DOHH2 (cell line): ENCODE measurements at regions not wholly inside any gene's neighbourhood (a gene's known extent, or its start where the extent isn't known, plus 50 kb on each side); places are given as distances from the start of the nearest gene placed in this dataset.

Experiments
- H3F3A ChIP-seq: fragments of 200-600 bp; sonication (generic), shearing (Covaris generic); 2 replicates; pipeline ENCODE4 v1.6.0; 2016; ENCODE audit warnings: antibody characterized with exemption, mild to moderate bottlenecking; ENCODE audit not compliant: control insufficient read depth, insufficient read depth
- H3K27ac ChIP-seq: fragments of 200-600 bp; sonication (generic); 2 replicates; pipeline ENCODE4 v1.5.1; 2014; ENCODE audit warnings: low read depth, mild to moderate bottlenecking, low read length, moderate library complexity
- H3K27me3 ChIP-seq: fragments of 200-600 bp; sonication (generic); 2 replicates; pipeline ENCODE4 v1.6.1; 2014; ENCODE audit warnings: mild to moderate bottlenecking, low read length, mixed read lengths; ENCODE audit not compliant: control insufficient read depth
- H3K36me3 ChIP-seq: fragments of 200-600 bp; sonication (generic); 2 replicates; pipeline ENCODE4 v1.6.1; 2014; ENCODE audit warnings: mild to moderate bottlenecking, low read length, moderate library complexity, mixed read lengths; ENCODE audit not compliant: control insufficient read depth
- H3K4me1 ChIP-seq: fragments of 200-600 bp; sonication (generic); 2 replicates; pipeline ENCODE4 v1.6.1; 2014; ENCODE audit warnings: mild to moderate bottlenecking, low read length, mixed read lengths; ENCODE audit not compliant: control insufficient read depth
- H3K4me2 ChIP-seq: fragments of 200-600 bp; sonication (generic); 2 replicates; pipeline ENCODE4 v1.6.0; 2014; ENCODE audit warnings: mild to moderate bottlenecking, low read length, moderate library complexity
- H3K4me3 ChIP-seq: fragments of 200-600 bp; sonication (generic); 2 replicates; pipeline ENCODE4 v1.5.1; 2014; ENCODE audit warnings: mild to moderate bottlenecking, low read length, mixed read lengths
- H3K79me2 ChIP-seq: fragments of 200-600 bp; sonication (generic); 2 replicates; pipeline ENCODE4 v1.6.1; 2014; ENCODE audit warnings: mild to moderate bottlenecking, low read length, mixed read lengths; ENCODE audit not compliant: control insufficient read depth
- H3K9me2 ChIP-seq: fragments of 200-600 bp; sonication (generic); replicated peaks from 2 replicates; pipeline ENCODE4 v1.6.1; 2014; ENCODE audit warnings: mild to moderate bottlenecking, low read length, mixed read lengths; ENCODE audit not compliant: control insufficient read depth
- H3K9me3 ChIP-seq: fragments of 200-600 bp; sonication (generic); 2 replicates; pipeline ENCODE4 v1.6.1; 2014; ENCODE audit warnings: antibody characterized with exemption, low read length, mixed read lengths; ENCODE audit not compliant: control insufficient read depth, insufficient read depth
- H4K20me1 ChIP-seq: fragments of 200-600 bp; sonication (generic); 2 replicates; pipeline ENCODE4 v1.6.0; 2014; ENCODE audit warnings: low read depth, mild to moderate bottlenecking, antibody characterized with exemption, low read length, moderate library complexity; ENCODE audit not compliant: control insufficient read depth, insufficient read depth
- CTCF ChIP-seq: fragments of 200-600 bp; sonication (generic); IDR thresholded peaks from one replicate; pipeline ENCODE4 v1.5.1; 2014; ENCODE audit warnings: antibody characterized with exemption, mild to moderate bottlenecking, low read depth, low read length; ENCODE audit not compliant: poor library complexity, severe bottlenecking
- EZH2phosphoT487 ChIP-seq: fragments of 200-600 bp; sonication (generic); IDR thresholded peaks from 2 replicates; pipeline ENCODE4 v1.6.1; 2017; ENCODE audit warnings: borderline replicate concordance, mild to moderate bottlenecking, antibody characterized with exemption, low read length, moderate library complexity, mixed read lengths

GRCh38 chr10:53537508-53537907 lies 764.9 kb upstream of the MBL2 start:
- H3K9me3 ChIP-seq = no peaks in the 10 kb centered on the region
- H4K20me1 ChIP-seq = no peaks in the 10 kb centered on the region
- H3K4me2 ChIP-seq = no peak overlapping the region
- no peaks in the 10 kb centered on the region for H3K27me3 ChIP-seq
- no peak overlapping the region for H3K4me3 ChIP-seq
- no peaks in the 10 kb centered on the region for H3K4me1 ChIP-seq
- TF ChIP-seq CTCF = no peak
- TF ChIP-seq EZH2phosphoT487 = no peak
- H3K27ac ChIP-seq = no peak overlapping the region
- no peaks in the 10 kb centered on the region for H3F3A ChIP-seq
- H3K79me2 ChIP-seq = no peaks in the 10 kb centered on the region
- no peaks in the 10 kb centered on the region for H3K36me3 ChIP-seq
- H3K9me2 ChIP-seq = no peaks in the 10 kb centered on the region

- no peak for TF ChIP-seq CTCF
- TF ChIP-seq EZH2phosphoT487 = no peak
- no peaks in the 10 kb centered on the region for H3K79me2 ChIP-seq
- no peak overlapping the region for H3K27ac ChIP-seq
- no peaks in the 10 kb centered on the region for H3K9me2 ChIP-seq
- H3K4me3 ChIP-seq = no peak overlapping the region
- no peak overlapping the region for H3K4me2 ChIP-seq
- H3F3A ChIP-seq = no peaks in the 10 kb centered on the region
- no peaks in the 10 kb centered on the region for H3K9me3 ChIP-seq
- no peaks in the 10 kb centered on the region for H3K27me3 ChIP-seq
- H3K4me1 ChIP-seq = no peaks in the 10 kb centered on the region
- H3K36me3 ChIP-seq = no peaks in the 10 kb centered on the region
- no peaks in the 10 kb centered on the region for H4K20me1 ChIP-seq
Observed at GRCh38 chr10:53536322-53536721, 763.7 kb upstream of the MBL2 start.

DNA sequence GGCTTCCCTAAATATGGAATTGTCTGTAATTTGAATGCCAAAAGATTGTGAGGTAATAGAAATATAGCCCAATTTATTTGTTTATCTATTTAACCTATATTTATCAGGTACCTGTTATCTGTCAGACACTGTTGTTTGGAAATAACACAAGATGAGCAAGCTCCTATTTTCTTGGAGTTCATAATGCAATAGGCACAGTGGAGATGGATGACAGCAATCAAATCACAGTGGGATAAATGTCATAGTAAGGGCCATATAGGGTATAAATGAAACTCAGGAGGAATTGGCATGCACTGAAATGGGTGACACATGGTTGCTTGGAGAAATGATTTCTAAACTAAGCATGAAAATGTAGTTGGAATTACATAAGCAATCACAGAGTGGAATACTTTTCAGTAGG lies 761.8 kb upstream of the MBL2 start:
- Histone ChIP-seq H3K79me2 (no peaks in the 10 kb centered on the region), H3K27me3 (no peaks in the 10 kb centered on the region), H4K20me1 (no peaks in the 10 kb centered on the region), H3K9me2 (no peaks in the 10 kb centered on the region), H3F3A (no peaks in the 10 kb centered on the region), H3K36me3 (no peaks in the 10 kb centered on the region), H3K9me3 (no peaks in the 10 kb centered on the region), H3K4me2 (no peak overlapping the region), H3K4me3 (no peak overlapping the region), H3K4me1 (no peaks in the 10 kb centered on the region), H3K27ac (no peak overlapping the region)
- TF ChIP-seq EZH2phosphoT487 (no peak), CTCF (no peak)

DNA sequence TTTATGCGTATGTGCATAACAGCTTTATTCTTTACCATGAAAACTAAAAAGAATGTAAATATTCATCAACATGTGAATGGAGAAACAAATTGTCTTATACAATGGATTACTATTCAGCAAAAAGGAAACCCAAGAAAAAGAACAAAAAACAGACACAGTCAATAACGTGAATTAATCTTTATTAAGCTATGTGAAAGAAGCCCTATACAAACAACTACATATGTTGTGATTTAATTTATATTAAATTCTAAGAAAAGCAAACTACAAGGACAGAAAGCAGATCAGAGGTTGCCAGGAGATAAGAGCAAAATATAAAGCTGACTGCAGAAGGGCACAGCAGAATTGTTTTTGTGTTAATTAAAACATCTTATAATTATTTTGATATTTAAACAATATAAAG lies 756.4 kb upstream of the MBL2 start:
- Histone ChIP-seq H3K4me2 (no peak overlapping the region), H3K4me3 (no peak overlapping the region), H3K27me3 (no peaks in the 10 kb centered on the region), H3K36me3 (no peaks in the 10 kb centered on the region), H3F3A (no peaks in the 10 kb centered on the region), H4K20me1 (no peaks in the 10 kb centered on the region), H3K79me2 (no peaks in the 10 kb centered on the region), H3K9me3 (no peaks in the 10 kb centered on the region), H3K4me1 (no peaks in the 10 kb centered on the region), H3K9me2 (no peaks in the 10 kb centered on the region), H3K27ac (no peak overlapping the region)
- no peak for TF ChIP-seq CTCF
- TF ChIP-seq EZH2phosphoT487 = no peak
